GM19452 (cell line): ENCODE measurements at regions not wholly inside any gene's neighbourhood (a gene's known extent, or its start where the extent isn't known, plus 50 kb on each side); places are given as distances from the start of the nearest gene placed in this dataset.
"Not testable (repeated sequence)": the region's sequence is repeated elsewhere in the genome, so short reads cannot be mapped to it uniquely, and the experiment has no call there.

Experiments used
- ATAC-seq: cut with Tn5 transposase; IDR thresholded peaks from one replicate; pipeline ENCODE4 v1.9.1; 2021; ENCODE audit not compliant: unreplicated experiment

GRCh38 chr6:155807243-155807642, 351.6 kb upstream of the NOX3 start:
- no peak for ATAC-seq

GRCh38 chr6:155801046-155801445, 345.4 kb upstream of the NOX3 start:
- no peak for ATAC-seq

GRCh38 chr6:155798876-155799275, 343.2 kb upstream of the NOX3 start:
- not testable (repeated sequence) for ATAC-seq

DNA sequence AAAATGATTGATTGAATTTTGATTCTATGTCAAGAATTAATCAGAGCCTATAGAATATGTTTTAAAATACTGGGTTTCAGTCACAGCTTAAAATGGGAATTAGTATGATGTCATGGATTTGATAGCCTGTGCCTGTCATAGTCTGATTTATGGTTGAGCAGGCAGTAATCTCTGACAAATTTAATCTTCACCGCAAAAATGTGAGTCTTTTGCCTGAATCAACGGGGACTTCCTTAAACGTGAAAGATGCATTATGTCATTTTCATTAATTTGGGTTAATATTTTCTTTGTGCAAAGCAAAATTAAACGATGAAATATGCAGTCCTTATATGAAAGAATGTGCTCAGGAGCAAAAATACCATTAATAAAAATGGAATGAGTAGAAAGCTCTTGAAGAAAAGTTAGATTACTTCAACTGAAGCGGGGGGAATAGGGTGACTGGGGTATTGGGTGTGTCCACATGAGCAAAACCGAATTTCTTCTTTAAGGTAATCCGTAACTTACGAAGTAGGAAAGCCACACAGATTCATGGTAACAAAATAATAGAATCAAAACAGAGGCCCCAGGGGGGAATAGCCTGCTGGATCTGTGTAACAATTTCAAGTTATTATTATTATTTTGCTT, 339.6 kb upstream of the NOX3 start:
- ATAC-seq, result no peak

DNA sequence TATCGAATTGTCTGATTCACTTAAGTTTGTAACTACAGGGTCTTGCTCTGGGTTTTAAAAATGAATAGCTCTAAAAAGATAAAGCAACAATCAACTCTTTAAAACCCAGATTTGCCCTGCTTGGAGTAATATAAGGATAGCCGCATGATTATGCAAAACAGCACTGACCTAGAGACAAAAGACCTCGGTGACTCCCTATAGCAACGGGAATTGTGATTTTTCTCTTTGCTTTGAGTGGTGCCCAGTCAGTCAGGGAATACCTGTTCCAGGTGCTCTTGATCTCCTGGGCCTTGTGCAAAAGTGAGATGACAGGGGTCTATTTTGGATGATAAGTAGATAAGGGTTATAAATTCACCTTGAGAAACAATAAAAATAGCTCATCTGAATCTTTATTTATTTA, 336.3 kb upstream of the NOX3 start:
- no peak for ATAC-seq

DNA sequence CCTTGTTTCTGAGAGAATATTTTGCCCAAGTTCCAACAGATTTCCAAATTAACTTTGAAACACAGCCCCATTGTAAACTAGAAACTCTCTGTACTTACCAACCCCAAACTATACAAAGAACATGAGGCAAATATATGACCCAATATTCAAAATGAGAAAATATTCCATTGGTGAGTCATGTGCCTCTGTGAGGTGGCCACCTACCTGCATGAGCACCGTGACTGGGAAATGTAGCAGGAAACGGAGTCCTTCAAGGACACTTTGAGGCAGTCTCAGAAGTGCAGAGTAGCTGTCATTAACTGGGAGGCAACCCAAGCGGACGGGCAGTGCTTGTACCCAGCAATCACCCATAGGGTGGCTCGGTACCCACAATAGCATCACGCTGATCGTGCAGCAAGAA, 335.5 kb upstream of the NOX3 start:
- ATAC-seq, result no peak

DNA sequence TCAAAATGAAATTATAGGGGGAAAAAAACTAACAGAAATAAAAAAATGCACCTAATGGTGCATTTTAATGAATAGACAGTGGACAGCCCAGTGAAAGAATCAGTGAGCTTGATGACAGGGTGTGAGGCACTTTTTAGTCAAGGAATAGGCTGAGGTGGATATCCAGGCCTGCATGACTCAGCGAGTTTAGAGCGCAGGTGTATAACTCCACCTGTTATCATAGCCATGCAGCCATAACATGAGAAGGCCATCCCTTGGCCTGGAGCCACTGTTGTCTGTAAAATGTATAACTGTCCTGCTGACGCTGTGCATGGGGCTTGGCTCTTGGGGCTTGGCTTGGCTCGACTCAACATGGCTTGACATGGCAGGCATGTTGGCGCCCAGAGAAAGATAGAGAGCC, 331.5 kb upstream of the NOX3 start:
- no peak for ATAC-seq

GRCh38 chr6:155786528-155786927, 330.9 kb upstream of the NOX3 start:
- no peak for ATAC-seq

- ATAC-seq, result no peak
Observed at GRCh38 chr6:155782739-155783459, 327.3 kb upstream of the NOX3 start.

DNA sequence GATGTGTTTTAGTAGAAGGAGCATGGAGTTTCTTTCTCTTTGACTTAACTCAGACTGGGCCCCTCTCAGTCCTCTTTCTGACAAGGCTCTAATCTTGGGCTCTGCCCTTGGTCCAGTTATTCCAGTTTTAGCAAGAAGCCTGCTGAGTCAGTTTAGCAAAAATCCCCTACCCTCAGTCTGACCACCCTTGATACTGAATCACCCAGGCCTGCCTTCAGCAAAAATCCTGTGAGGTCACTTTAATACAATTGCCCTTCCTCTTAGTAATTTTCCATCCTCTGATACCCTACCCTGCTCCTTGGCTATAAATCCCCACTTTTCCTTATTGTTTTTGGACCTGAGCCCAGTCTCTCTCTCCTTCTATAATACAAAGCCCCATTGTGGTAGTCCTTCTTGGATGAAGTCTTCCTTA, 326.7 kb upstream of the NOX3 start:
- ATAC-seq, result no peak

DNA sequence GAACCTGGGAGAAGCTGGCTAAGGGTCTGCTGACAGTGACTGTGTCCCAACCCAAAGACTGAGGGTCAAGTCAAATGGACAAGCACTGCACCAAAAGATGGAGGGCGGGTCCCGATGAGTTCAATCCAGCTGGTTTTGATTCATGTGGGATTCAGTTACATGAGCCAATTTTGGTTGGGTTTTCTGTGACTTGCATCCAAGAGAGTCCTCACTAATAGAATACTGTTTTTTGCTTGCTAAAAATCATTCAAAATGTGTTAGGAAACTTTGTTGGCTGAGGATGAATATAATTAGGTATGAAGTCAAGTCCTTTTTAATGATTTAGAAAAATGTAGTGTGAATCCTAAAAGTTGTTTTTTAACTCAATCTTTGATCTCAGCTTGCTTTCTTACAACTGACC, 323.8 kb upstream of the NOX3 start:
- ATAC-seq, result no peak

- no peak for ATAC-seq
Observed at GRCh38 chr6:155778336-155778735, 322.7 kb upstream of the NOX3 start.

GRCh38 chr6:155771822-155772221, 316.2 kb upstream of the NOX3 start:
- ATAC-seq, result no peak

DNA sequence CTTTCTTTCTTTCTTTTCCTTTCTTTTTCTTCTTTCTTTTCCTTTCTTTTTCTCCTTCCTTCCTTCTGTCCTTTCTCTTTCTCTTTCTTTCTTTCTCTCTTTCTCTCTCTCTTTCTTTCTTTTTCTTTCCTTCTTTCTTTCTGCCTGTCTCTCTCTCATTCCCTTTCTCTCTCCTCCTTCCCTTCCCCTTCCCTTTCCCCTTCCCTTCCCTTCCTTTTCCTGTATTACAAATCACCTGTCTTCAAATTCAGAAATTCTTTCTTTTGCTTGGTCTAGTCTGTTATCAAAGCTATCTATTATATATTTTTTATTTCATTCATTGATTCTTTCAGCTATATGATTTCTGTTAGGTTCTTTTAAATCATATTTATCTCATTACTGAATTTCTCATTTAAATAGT, 315.2 kb upstream of the NOX3 start:
- ATAC-seq, result no peak

DNA sequence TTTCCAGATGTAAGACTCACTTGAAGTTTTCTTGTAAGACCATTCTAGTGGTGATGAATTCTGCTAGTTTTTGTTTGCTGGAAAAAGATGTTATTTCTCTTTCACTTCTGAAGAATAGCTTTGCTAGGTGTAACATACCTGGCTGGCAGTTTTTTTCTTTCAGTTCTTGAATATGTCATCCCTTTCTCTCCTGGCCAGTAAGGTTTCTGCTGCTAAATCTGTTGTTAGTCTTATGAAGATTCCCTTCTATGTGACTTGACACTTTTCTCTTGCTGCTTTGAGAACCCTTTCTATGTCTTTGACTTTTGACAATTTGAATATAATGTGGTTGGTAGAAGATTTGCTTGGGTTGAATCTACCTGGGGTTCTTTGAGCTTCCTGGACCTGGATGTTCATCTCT, 314.7 kb upstream of the NOX3 start:
- no peak for ATAC-seq

DNA sequence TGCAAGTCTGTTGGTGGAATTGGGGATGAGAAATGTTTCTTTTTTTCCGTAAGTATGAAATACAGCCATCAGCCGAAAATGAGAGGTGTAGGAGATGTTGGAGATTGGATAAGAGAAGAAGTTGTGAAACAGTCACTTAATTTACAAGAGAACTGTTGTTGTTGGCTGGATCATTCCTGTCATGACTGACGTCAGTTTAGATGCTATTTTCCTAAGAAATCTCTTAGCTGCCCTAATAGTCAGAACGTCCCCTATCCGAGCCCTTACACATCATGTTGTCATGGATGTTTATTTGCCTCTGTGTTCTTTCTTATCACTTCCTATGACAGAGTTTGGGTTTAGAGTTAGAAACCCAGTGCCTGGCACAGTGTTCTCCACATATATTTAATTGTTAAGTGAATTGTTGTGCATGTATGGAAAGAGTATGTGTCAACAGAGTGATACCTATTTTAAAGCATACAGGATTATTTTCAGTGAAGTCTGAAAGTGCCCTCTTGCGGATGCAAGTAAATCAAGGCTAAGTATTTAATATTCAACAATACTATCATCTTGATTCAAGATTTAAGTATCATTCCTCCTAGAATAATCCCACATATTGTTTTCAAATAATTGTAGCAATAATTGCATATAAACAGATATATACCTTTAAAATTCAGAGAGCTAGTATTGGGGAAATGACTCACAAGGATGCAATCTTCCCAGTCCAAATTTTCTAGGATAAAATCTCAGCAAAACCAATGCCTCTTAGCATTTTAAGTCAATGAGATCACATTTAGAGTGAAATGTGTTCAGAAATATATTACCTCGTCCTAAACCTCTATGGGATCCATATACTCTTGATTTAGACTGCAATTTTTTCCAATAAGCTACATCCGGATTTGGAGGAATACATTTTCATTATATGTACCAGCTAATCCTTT, 309.9 kb upstream of the NOX3 start:
- ATAC-seq, result no peak

DNA sequence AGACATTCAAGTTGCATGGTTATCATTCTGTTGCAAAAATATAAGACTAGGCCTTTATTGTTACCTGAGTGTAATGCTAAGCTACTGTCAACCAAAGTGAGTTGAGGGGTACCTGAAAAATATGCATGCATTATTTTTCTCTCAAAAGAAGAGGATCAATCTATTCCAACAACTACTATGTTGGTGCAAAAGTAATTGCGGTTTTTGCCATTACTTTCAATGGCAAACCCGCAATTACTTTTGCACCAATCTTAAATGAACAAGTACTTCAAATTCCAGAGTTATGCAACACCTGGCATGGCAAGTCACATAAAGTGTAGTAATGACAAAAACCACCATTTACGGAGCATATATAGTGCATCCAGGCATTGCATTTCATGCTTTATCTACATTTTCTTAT, 307.0 kb upstream of the NOX3 start:
- ATAC-seq, result no peak

DNA sequence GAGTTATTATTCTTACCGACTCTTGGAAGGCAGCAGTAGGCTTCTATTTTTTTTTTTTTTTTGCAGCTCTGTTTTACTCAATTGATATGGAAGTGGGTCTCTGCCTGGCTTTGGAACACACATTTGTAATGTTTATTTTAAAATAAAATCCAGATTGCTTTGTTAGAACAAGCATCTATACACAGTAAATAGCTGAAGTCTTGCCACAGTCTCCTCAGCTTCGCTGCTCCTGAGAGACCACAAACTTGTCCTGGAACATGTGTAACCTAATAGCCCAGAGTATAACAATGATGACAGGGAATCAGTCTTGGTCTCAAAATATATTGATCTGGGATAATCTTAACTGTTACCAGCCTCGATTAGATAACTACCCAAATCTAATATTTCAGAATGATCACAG, 299.8 kb upstream of the NOX3 start:
- no peak for ATAC-seq

DNA sequence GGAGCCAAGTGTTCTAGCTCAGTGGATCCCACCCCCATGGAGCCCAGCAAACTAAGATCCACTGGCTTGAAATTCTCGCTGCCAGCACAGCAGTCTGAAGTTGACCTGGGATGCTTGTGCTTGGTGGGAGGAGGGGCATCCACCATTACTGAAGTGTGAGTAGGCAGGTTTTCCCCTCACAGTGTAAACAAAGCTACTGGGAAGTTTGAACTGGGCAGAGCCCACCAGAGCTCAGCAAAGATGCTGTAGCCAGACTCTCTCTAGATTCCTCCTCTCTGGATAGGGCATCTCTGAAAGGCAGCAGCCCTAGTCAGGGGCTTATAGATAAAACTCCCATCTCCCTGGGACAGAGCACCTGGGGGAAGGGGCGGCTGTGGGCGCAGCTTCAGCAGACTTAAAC, 293.1 kb upstream of the NOX3 start:
- not testable (repeated sequence) for ATAC-seq

DNA sequence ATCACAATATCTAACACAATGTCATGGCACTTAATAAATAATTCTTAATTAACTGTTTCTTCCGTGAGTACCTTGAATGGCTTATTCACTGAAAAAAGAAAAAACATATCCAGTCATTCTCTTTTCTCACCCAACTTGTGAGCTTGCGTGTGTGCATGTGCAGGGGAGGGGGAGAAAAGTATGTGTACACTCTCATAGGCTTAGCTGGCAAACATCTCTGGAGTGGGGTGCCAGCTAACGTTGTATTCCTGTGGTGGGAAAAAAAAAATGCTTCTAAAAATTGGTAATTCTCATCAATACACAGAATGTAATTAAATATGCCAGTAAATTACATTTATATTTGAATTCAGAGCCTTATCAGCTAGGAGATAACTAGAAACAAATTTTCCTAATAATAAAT, 291.9 kb upstream of the NOX3 start:
- ATAC-seq, result no peak

- no peak for ATAC-seq
Observed at GRCh38 chr6:155740781-155741399, 285.3 kb upstream of the NOX3 start.
